PC-9 (cell line): ENCODE measurements at regions not wholly inside any gene's neighbourhood (a gene's known extent, or its start where the extent isn't known, plus 50 kb on each side); places are given as distances from the start of the nearest gene placed in this dataset.

Source experiments
- EZH2 ChIP-seq: fragments of 200-600 bp; sonication (generic); IDR thresholded peaks from 2 replicates; pipeline ENCODE4 v1.8.0; 2017; ENCODE audit warnings: antibody characterized with exemption, low read depth
- TF ChIP-seq, protein P1 (sequence below): fragments of 200-600 bp; sonication (generic); conservative IDR thresholded peaks from 2 replicates; pipeline ENCODE4 v1.6.1; 2017; ENCODE audit warnings: mixed run types, antibody characterized with exemption, mild to moderate bottlenecking, moderate library complexity

DNA sequence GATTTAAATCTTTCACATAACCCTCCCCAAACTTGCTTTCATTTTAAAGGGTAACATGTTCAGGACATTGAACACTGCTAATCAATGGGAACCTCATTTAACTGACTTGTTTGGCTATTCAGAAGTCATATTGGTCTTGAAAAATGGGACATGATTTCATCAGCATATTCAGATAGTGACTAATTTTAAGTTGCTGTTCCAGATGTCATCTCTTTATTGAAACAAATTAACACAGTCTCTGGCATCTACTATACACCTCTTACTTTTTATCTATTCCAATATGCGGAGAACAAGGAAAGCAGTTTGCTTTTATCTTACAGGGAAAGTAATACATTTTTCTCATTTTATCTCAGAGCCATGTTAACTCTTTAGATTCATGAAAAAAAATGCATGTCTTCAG is 310.1 kb downstream of the S1PR1 start:
- TF ChIP-seq EZH2 = no peak
- TF ChIP-seq, protein P1, sequence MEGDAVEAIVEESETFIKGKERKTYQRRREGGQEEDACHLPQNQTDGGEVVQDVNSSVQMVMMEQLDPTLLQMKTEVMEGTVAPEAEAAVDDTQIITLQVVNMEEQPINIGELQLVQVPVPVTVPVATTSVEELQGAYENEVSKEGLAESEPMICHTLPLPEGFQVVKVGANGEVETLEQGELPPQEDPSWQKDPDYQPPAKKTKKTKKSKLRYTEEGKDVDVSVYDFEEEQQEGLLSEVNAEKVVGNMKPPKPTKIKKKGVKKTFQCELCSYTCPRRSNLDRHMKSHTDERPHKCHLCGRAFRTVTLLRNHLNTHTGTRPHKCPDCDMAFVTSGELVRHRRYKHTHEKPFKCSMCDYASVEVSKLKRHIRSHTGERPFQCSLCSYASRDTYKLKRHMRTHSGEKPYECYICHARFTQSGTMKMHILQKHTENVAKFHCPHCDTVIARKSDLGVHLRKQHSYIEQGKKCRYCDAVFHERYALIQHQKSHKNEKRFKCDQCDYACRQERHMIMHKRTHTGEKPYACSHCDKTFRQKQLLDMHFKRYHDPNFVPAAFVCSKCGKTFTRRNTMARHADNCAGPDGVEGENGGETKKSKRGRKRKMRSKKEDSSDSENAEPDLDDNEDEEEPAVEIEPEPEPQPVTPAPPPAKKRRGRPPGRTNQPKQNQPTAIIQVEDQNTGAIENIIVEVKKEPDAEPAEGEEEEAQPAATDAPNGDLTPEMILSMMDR = no peak
